ENCODE measurements at regions not wholly inside any gene's neighbourhood (a gene's known extent, or its start where the extent isn't known, plus 50 kb on each side); places are given as distances from the start of the nearest gene placed in this dataset.

DNA sequence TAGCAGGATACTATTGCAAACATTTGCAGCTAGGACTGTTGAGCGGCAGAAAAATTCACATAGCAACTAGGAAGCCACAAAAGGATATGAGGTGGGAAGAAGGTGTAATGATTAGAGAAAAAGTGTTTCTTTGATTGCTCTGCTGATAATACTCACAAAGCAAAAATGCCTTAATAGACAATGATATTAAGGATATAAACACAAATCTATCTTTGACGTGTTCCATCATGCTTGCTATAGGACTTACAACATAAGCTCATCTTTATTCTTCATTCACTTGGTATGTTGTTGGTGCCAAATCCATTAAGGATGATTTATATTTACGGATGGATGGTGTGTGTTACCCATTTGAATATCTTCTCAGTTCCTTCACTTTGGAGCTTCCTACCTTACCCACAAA is 309.3 kb downstream of the GPR37 start:
- intact Hi-C loops (cut with DNase I; ENCODE audit: low total_unique reads) = no loop called here
- TF ChIP-seq POLR2A (IDR thresholded peaks at IDR 0.05) = no peak
- TF ChIP-seq, protein P1, sequence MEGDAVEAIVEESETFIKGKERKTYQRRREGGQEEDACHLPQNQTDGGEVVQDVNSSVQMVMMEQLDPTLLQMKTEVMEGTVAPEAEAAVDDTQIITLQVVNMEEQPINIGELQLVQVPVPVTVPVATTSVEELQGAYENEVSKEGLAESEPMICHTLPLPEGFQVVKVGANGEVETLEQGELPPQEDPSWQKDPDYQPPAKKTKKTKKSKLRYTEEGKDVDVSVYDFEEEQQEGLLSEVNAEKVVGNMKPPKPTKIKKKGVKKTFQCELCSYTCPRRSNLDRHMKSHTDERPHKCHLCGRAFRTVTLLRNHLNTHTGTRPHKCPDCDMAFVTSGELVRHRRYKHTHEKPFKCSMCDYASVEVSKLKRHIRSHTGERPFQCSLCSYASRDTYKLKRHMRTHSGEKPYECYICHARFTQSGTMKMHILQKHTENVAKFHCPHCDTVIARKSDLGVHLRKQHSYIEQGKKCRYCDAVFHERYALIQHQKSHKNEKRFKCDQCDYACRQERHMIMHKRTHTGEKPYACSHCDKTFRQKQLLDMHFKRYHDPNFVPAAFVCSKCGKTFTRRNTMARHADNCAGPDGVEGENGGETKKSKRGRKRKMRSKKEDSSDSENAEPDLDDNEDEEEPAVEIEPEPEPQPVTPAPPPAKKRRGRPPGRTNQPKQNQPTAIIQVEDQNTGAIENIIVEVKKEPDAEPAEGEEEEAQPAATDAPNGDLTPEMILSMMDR (IDR thresholded peaks at IDR 0.05) = no peak
- no peak overlapping the region for H3K4me3 ChIP-seq (ENCODE audit: low read depth, poor library complexity, severe bottlenecking)
- 63 to 68% methylated on average over 3 of the region's 3 CpGs for WGBS, 2 donors
- DNase-seq (ENCODE audit: low spot score in 2 of 2) = no peak

DNA sequence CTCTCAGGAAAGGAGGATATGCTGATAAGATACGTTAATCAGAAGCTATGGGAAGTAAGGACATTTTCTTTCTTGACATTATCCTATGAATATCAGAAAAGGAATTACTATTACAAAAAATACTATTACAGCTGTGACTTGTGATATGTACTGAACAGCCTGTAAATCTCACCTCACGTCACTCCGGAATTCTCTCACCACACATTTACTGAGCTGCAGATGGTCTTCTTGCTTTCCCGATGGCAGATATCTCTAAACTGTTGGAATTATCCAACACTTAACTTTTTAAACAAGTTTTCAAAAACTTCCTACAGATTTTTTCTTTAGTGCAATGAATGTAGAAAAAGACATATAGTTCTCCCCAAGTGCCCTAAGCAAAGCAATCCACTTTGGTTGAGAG is 313.4 kb downstream of the GPR37 start:
- intact Hi-C loops (cut with DNase I; ENCODE audit: low total_unique reads) = no loop called here
- DNase-seq (ENCODE audit: low spot score in 2 of 2) = no peak
- 38 to 56% methylated on average over 4 of the region's 4 CpGs for WGBS, 2 donors
- TF ChIP-seq, protein P1 (IDR thresholded peaks at IDR 0.05) = no peak
- no peak for TF ChIP-seq POLR2A (IDR thresholded peaks at IDR 0.05)
- H3K4me3 ChIP-seq (ENCODE audit: low read depth, poor library complexity, severe bottlenecking) = no peak overlapping the region

DNA sequence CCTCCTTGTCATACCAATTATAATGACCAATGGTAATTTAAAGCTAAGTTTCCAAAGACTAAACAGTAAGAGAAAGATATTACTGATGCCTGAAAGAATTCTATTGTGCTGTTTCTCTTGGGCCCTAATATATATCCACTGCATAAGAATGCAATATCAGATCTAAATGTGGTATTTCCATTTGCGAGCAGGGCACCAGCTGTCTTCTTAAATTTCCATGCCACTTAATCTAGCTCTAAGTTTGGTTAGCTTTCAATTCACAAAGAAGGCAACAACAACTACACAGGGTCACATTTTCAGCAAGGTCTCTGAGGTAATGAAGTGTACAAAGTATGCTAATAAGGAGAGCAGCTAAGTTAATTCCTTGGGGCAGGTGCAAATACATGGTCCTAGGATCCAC is 315.7 kb downstream of the GPR37 start:
- intact Hi-C loops (cut with DNase I; ENCODE audit: low total_unique reads) = no loop called here
- DNase-seq (ENCODE audit: low spot score in 2 of 2) = no peak
- no peak overlapping the region for H3K4me3 ChIP-seq (ENCODE audit: low read depth, poor library complexity, severe bottlenecking)
- 79 to 84% methylated on average over 1 of the region's 1 CpG for WGBS, 2 donors
- no peak for TF ChIP-seq POLR2A (IDR thresholded peaks at IDR 0.05)
- TF ChIP-seq, protein P1 (IDR thresholded peaks at IDR 0.05) = no peak

DNA sequence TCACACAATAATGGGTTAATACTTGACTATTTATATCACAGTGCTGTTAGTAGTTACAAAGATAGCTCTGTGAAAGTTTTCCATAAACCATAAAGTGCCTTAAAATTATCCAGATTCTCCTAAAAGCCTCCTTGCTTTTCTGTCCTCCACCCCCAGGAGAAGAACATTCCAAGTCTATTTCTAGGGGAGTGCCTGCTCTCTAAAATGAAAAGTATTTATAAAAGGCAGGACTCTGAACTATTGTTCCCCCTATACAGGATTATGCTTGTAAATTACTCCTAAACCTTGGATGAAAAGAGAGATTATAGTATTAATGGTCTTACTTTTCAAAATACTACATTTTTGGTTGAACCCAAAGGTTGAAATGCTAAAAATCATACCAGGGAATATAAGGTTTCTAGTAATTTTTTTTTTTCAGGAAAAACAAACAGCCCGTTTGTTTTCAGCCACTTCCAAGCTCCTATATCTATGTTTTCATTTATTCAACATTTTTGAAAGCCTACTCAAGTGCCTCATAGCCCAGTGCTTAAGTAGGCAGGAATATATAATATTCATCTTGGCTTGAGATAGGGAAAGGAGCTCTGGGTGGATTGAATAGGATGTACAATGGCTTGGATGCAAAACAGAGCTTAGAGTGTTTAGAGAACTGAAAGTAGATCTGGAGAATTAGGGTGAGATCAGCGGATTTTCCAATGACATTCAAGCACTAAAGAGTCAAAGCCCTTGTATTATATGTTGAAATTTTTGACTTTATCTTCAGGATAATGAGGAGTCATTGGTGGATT is 320.7 kb downstream of the GPR37 start:
- no peak overlapping the region for H3K4me3 ChIP-seq (ENCODE audit: low read depth, poor library complexity, severe bottlenecking)
- DNase-seq (ENCODE audit: low spot score in 2 of 2) = no peak
- intact Hi-C loops (cut with DNase I; ENCODE audit: low total_unique reads) = no loop called here
- WGBS, 2 donors = 67 to 69% methylated on average over 2 of the region's 2 CpGs
- TF ChIP-seq, protein P1 (IDR thresholded peaks at IDR 0.05) = no peak
- TF ChIP-seq POLR2A (IDR thresholded peaks at IDR 0.05) = no peak

DNA sequence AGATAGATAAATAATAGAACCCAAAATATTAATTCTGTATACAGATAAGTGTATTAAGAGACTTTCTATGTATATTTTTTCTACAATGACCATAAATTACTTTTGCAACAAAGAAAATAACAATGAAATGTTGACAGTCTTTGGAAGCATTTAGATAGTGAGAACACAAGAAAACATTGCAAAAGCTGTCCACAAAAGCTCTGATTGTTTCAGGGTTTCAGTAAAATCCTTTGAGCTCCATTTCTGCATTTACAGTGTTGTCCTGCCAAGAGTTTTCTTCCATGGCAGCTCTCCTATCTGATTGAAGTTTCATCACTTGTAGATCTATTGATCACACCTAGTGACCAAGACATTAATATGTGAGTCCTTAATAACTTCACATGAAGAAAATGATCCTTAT is 321.8 kb downstream of the GPR37 start:
- TF ChIP-seq, protein P1 (IDR thresholded peaks at IDR 0.05) = no peak
- TF ChIP-seq POLR2A (IDR thresholded peaks at IDR 0.05) = no peak
- H3K4me3 ChIP-seq (ENCODE audit: low read depth, poor library complexity, severe bottlenecking) = no peak overlapping the region
- DNase-seq (ENCODE audit: low spot score in 2 of 2) = no peak
- intact Hi-C loops (cut with DNase I; ENCODE audit: low total_unique reads) = no loop called here

DNA sequence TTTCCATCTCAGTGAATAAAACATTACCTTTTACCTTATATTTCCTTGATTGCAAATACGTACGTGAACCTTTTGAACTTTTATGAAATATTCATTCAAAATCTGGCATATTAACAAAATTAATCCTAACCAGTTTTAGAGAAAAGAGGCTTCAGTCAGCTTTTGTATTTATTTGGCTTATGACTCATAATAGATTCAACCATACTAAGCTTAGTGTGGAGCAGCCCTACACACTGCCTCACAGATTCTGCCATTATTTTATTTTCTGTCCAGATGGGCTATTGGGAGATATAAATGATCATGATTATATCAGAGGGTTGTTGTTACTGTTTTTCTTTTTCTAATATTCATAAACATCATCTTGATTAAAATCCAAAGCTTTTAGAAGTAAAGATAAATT is 325.5 kb downstream of the GPR37 start:
- no peak for TF ChIP-seq POLR2A (IDR thresholded peaks at IDR 0.05)
- TF ChIP-seq, protein P1 (IDR thresholded peaks at IDR 0.05) = no peak
- H3K4me3 ChIP-seq (ENCODE audit: low read depth, poor library complexity, severe bottlenecking) = no peak overlapping the region
- 75 to 79% methylated on average over 2 of the region's 2 CpGs for WGBS, 2 donors
- no peak for DNase-seq (ENCODE audit: low spot score in 2 of 2)
- intact Hi-C loops (cut with DNase I; ENCODE audit: low total_unique reads) = no loop called here

Measured in lower leg skin (tissue), 4 donors.